NCI-H345 treated with DMSO at 0.1 percent for 48 hours (cell line): ENCODE measurements at regions not wholly inside any gene's neighbourhood (a gene's known extent, or its start where the extent isn't known, plus 50 kb on each side); places are given as distances from the start of the nearest gene placed in this dataset.

Source experiments
- DNase-seq: peaks from one replicate; lab custom pipeline; 2025; ENCODE audit not compliant: unreplicated experiment; lab: John Stamatoyannopoulos, UW

DNA sequence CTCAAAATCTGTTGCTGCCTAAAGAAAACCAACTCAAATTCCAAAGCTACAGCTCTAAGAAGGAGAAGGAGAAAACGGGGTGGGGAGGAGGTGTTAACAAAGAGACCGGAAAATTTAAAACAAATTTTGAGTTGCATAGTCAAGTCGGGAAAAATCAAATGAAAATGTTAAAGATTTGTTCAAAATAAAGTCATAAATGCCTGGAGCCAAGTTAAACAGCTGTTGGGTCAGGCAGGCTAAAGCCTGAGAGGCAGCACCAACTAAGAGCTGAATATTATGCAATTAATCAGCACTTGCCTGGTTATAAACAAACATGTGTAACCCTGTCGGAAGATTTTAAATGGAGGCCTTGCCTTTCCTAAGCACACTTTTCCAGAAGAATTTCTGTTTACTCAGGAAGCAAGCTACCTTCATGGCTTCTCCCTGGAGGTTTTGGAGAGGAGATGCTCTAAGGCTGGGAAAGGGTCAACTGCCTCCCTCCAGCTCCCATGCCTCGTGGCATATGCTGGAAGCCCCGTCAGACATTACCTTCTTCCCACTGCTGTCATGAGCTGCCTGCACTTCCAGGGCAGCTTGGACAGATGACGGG lies 270.5 kb downstream of the DMRT2 start:
- no peak for DNase-seq

DNA sequence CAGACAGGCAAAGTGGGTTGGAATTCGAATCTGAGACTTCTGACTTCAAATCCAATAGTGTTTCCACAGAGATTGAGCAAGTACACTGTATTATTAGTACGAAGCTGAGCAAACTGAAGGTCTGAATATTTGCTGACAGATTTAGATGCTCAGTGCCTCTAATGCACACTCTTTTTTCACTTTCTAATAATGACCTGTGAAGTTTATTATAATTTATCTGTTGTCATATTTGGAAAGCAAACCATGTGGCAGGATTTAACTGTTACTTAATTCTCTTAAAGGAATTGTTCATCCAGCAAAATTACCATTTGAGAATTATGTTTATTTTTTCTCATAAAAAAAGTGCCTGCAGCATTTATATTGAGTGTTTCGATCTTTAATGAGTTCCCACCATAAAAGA lies 277.3 kb downstream of the DMRT2 start:
- DNase-seq = no peak

DNA sequence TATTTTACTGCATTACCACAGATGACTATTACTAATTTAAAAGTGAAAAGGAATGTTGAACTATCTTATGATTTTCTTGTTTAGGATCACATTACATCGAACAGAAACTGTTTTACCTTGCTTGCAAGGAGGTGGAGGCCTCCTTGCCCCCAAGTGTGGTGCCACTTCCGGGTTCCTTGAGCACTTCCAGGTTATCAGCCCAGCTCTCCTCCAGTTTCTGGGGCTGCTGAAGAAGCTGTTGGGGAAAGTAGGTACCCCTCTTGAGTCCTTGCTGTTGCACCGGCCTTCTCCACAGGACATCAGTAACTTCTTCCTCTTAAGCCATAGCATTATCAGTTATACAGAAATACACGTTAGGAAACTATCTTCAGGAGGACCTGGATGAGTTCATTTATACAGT lies 278.2 kb downstream of the DMRT2 start:
- no peak for DNase-seq

DNA sequence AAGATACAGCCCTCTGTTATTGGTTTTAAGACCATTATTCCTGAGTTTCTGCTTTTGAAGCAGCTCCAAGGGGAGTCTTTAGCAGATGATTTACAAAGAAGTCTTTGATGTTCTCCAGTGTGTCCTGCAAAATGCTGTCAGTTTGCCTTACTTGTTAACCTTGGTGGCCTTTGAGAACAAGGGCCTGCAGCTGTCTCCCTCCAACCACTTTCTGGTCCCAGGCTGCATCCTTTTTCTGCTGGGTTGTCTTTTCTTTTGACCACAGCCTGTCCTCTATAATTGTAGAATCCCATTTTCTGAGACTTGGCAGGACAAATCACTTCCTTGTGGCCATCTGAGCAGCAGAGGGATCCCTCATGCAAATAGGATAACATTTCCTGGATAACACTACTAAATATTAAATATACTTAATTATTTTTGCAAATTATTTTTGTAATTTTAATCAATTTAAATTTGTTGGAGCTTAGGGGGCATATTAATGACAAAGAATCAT lies 281.4 kb downstream of the DMRT2 start:
- no peak for DNase-seq

DNA sequence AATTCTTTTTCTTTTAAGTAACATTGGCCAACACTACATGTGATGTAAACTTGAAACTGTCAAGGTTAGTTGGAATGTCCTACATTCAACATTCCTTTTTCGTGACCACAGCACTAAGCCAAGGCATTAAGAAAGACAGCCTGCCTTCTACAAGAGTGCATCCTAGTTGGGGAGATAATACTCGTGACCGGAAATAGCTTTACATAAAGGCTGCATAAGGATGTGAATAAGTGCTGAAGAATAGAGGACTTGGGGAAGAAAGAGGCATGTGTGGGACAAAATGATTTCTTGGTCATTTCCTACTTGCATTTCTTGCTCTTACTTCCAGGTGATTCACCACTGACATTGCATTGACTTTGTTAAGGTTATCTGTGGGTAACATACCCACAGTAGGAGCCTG lies 282.0 kb downstream of the DMRT2 start:
- DNase-seq = no peak

DNA sequence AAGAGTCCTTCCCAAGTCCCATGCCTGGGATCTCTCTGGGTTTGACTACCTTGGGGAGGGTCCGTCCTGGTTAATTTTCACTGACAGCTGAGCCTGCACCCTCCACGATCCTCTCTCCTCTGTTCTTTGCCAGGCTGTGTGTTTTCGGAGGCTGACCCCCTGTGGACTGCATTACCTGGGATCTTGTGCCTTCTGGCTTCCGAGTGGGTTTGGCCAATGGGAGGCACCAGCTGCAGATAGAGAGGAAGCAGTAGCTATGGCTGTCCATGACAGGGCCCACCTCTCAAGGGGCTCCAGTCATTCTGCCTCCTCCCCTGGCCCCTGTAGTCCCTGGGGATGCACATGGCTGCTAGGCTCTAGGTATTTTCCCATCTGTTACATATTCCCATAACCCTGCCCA lies 285.0 kb downstream of the DMRT2 start:
- DNase-seq = no peak

DNA sequence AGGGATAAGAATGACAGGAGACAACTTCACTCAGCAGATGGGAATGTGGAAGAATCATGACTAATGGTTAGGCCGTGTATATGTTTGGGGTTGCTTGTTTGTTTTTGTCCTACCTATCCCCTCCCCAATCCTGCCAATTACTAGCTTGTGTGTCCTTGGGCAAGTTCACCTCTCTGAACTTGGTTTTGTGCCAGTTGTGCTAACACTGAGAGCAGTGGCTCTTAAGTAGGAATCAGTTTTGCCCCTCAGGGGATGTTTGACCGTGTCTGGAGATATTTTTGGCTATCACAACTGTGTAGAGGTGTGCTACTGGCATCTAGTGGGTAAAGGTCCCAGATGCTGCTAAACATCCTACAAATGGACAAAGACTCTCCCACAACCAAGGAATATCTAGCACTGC lies 287.0 kb downstream of the DMRT2 start:
- no peak for DNase-seq

DNA sequence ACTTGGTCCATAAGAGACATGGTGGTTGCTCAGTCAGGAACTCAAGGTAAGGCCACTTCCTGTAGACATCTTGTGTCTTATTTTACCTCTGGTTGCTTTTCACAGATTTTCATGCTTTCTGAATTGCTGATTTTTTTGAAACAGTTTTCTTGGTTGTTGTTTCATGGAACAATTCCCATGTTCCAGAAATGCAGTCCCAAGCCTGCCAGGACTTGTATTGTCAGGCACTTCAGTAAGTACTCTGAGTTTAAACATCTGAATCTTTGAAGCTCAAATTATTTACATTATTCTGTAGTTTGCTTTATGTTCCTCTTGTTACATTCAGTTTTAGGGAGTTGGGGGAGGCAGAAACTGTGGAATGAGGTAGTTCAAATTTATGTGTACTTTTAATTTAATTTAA lies 290.2 kb downstream of the DMRT2 start:
- DNase-seq = no peak

DNA sequence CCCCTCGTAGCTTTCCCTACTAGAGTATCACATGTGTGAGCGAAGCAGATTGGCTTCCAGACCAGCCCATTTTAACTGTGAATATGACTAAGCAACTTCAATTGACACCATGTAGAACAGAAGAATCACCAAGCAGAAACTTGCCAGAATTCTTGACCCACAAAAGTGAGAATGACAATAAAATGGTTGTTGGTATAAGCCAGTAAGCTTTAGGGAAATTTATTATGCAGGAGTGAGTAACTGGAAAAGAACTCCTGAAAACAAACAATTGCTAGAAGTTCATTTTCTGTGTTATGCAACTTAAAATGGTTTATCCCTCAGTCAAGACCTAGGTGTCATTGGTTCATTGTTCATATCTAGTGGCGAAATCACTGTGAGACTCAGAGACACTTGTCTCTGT lies 303.1 kb downstream of the DMRT2 start:
- DNase-seq = no peak

DNA sequence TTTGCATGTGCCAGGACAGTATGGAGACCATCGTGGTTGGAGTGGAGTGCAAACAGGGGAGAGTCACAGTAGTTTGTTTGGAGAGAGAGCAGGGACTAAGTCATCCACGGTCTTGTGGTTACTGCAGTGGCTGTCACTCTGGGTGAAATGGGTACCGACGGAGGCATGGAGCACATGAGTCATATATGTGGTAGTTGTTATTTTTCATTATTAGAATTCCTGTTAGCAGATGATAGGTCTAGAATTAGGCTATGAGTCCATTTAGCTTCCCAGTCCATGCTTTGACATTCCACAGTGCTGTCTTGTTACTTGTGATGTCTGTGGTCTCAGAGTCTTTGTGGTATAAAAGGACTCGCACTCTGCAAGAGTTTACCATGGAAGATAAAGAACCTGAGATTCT lies 303.9 kb downstream of the DMRT2 start:
- no peak for DNase-seq

DNA sequence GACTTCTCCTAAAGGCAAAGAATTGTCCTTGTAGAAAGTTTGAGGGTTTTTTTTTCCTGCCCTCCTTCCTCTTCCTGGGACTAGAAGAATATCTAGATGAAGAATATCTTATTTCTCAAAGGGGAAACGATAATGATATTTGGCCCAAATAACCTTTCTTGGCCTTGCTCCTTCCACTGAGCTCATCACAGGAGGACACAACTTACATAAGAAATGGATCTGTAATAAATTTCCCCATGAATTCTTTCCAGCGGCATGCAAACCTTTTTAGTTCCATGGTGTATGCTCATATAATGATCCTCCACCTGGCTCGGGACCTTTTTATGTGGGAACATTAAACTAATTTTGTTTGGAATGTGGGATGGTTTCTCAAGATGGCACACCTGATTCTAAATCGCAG lies 304.4 kb downstream of the DMRT2 start:
- no peak for DNase-seq

DNA sequence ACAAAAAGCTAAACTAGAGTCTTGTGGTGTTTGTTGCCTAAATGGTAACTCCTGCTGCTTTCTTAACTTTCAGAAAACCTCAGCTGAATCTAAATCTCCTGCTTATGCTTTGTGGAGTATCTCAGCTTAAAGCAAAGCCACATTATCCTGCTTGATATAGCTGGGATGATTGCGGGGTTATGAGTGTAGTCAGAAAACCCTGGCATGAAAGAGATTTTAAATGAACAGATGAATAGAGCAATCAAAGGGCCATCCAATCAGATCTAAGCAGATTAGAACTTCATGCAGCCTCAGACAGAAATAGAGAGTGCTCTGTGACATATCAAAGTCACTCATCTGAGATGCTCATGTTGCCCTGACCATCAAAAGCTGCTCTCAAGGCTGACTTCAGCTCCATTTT lies 305.5 kb downstream of the DMRT2 start:
- no peak for DNase-seq

DNA sequence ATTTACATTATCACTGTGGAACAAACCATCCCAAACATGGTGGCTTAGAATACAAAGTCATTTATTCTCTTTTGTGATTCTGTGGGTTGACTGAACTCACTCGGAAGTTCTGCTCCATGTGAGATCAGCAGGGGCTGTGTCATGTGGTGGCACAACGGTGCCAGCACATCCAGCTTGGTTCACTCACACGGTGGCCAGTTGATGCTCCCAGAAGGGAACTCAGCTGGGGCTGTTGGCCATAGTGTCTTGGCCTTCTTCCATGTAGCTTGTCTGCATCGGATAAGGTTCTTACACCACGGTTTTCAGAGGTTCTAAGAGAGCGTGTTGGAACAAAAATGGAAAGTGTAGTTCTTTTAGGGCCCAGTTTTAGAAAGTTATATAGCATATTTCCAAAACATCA lies 312.7 kb downstream of the DMRT2 start:
- DNase-seq = no peak

DNA sequence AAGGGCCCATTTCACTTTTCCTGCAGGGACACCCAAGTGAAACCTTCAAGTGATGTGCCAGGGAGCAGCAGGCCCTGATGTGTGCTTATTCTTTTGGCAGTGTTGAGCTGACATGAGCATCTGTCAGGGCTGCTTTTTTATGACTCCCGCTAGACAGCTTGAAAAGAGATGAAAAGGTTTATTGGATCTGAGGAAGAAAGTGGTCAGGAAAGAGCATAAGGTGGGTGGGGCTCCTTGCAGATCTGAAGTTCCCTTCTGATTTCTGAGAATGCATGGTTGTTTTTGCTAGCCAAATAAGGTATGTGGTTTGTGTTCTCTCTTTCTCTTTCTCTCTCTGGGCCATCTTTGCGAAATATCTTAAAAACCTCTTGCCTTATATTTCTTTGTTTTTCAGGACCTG lies 316.1 kb downstream of the DMRT2 start:
- no peak for DNase-seq

DNA sequence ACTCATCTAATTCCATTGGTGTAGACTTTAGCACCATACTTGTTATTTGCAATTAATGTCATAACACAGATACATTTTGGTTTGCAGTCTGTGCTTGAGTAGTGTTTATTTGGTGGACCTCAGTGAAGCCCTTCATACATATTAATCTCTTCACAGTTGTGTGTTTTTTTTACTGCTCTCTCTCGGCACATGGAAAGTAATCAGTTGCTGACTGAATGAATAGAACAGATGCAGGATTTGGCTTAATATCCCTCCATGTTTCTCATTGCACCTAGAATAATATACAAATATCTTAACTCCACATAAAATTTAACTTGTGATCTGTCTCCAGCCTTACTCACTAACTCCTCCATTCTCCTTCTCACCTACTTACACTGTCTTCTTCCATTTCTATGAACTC lies 319.1 kb downstream of the DMRT2 start:
- no peak for DNase-seq

DNA sequence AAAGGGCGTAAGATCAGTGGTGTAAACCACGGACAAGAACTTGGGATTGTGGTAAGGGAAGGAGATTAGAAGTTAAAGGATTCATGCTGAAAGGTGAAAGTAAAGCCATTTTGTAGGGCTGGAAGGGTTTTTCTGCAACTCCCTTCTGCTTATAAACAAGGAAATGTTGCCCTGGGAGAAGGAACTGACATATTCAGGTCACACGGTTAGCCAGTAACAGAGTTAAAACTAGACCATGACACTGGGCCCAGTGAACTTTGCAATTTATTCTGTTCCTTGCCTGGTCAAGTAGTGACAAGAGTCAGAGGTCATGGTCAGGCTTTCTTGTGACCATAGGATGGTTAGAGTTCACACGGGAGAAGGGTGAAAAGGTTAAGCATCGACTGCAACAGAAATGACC lies 323.3 kb downstream of the DMRT2 start:
- DNase-seq = no peak

DNA sequence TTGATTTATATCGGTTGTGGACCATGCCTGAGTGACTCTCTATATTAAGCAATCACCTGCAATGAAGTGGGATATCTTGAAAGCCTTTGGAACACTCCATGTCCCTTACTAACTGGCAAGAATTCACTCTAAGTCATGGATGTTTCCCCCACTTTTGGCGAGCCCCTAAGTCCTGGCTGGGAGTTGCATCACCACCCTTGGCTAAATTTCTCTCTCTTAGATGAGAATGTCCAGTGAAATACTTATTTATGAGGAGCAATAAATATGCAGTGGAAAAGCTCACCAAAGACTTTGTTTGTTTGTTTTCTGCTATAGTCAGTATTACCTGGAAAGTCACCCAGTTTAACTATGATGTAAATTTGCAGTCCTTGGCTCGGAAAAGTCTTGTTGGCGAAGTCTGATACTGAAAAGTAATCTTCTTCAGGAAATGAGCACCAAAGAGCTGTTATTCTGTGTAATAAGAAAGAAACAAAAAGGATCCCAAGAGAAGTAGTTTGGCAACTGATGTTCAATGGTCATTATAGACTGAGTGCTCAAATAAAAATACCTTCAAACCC lies 333.8 kb downstream of the DMRT2 start:
- DNase-seq = no peak

DNA sequence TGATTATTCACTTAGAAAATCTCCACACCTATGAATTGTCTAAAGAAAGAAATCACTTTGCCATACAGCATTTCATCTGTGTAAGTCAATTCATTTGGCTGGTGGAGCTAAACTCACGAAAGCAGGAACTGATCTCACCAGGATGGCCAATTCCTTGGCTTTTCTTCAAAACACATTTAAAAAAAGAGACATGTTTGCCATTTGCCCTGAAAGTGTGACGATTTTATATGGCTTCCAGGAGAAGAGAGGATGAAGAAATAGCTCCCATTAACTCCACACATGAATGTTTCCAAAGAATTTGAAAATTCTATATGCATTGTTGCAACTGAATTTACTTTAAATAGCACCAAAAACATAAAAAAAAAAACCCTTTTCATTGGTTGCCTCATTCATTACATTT lies 334.7 kb downstream of the DMRT2 start:
- no peak for DNase-seq

DNA sequence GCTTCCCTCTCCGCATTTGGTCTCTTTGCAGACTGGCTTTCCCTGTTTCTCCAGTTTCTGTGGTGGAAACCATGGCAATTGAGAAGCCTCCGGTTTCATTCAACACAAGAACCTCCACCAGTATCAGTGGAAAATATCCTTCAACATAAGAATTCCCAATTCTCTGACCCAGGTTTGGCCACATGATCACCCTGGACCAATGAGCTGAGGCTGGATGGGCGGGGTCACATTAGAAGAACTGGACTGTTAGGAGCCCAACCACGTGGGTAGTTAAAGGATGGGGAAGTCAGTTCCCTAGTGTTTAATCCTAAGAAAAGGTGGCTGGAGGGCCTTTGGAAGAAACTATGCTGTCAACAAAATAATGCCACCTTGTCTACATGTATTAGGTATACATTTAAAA lies 336.3 kb downstream of the DMRT2 start:
- no peak for DNase-seq

DNA sequence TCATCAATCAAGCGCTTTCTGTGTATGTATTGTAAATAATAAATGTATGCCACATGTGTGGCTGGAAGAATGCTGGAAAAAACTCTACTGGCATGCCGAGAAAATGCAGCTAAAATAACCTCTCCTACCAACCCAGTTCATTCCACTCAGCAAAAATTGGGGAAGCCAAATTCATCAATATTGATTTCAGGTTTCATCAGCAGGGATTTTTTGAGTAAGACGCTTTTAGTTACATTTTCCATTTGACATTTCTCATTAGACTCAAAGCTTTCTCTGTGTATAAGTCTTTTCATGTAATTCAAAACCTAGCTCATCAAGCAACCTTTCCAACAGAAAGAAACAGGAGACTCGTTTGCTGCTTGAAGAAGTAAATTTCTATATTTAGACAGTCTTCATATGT lies 338.1 kb downstream of the DMRT2 start:
- DNase-seq = no peak

DNA sequence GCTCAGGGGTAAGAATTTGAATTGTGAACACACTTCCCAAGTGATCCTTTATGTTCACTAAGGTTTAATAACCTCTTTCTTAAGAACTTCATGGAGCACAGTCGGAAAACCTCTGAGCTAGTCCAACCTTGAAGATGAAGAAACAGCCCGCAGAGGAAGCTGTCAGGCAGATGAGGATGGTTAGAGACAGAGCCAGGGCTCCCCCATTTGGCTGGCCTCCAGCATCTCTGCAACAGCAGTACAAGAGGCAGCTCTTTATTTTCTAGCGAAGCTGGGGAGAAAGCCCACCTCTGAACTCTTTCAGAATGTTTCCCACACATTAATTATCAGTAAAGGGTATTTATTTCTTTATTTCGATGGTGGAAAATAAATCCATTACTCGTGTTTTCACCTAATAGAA lies 350.8 kb downstream of the DMRT2 start:
- DNase-seq = no peak

DNA sequence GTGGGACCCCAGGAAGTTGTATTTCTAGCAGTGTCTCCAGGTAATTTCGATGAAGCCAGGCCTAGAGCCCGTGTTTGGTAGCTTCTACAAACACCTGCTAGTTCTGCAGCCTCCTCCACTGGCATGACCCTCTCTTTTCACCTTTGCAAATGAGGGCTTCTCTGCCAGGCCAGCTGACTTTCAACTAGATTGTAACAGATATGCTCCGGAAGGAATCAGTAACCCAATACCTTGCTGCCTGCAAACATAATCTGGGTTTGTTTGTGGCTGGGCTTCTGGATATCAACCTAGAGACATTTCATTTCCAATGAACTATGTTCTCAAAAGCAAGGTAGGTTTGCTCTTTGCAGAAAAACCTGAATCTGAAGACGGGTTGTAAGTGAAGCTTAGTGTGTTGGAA lies 354.8 kb downstream of the DMRT2 start:
- no peak for DNase-seq

DNA sequence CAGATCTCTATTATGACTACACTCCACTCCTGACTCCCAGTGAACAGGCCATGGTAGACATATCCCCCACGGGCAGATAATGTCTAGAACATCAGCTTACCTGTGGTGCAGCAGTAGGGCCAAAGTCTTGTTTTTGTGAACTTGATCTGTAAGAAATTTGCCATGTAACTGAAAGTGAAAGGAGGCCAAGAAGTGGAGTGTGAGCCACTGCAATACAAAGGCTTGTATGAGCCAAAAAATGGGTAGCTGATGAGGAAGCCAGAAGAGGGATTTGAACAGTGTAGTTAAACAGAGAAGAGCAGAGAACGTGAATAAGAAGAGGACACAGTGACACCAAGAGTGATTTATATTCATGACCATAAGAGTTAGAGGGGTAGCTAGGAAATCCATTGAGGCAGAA lies 361.7 kb downstream of the DMRT2 start:
- DNase-seq = no peak
